ENCODE measurements at regions not wholly inside any gene's neighbourhood (a gene's known extent, or its start where the extent isn't known, plus 50 kb on each side); places are given as distances from the start of the nearest gene placed in this dataset.

GRCh38 chr12:87642245-87642644, 387.0 kb downstream of the C12orf50 start:
- CTCF ChIA-PET, result no interaction called here
- Mint-ChIP-seq H3K36me3 (ENCODE audit: insufficient read depth, unreplicated experiment) (no peaks in the 10 kb centered on the region), H3K9me3 (ENCODE audit: low read depth, unreplicated experiment) (peaks cover 7% of the 10 kb centered on the region), H3K27me3 (ENCODE audit: unreplicated experiment) (no peaks in the 10 kb centered on the region), H3K4me1 (ENCODE audit: low read depth, unreplicated experiment) (no peaks in the 10 kb centered on the region), H3K27ac (ENCODE audit: unreplicated experiment) (no peak overlapping the region), H3K4me3 (ENCODE audit: low read depth, unreplicated experiment) (no peak overlapping the region)
- intact Hi-C loops (cut with micrococcal nuclease; ENCODE audit: unreplicated experiment), result no loop called here
- no peak for DNase-seq
- no peak for TF ChIP-seq CTCF (IDR thresholded peaks at IDR 0.05; ENCODE audit: unreplicated experiment)
- no TSS peak for BruUV-seq (replicated peaks)

- no peaks in the 10 kb centered on the region for H3K36me3 Mint-ChIP-seq (ENCODE audit: insufficient read depth, unreplicated experiment)
- H3K27me3 Mint-ChIP-seq (ENCODE audit: unreplicated experiment), result no peaks in the 10 kb centered on the region
- DNase-seq, result no peak
- CTCF ChIA-PET, result no interaction called here
- no peak overlapping the region for H3K27ac Mint-ChIP-seq (ENCODE audit: unreplicated experiment)
- no TSS peak for BruUV-seq (replicated peaks)
- H3K4me3 Mint-ChIP-seq (ENCODE audit: low read depth, unreplicated experiment), result no peak overlapping the region
- intact Hi-C loops (cut with micrococcal nuclease; ENCODE audit: unreplicated experiment), result no loop called here
- peaks cover 3% of the 10 kb centered on the region for H3K9me3 Mint-ChIP-seq (ENCODE audit: low read depth, unreplicated experiment)
- no peak for TF ChIP-seq CTCF (IDR thresholded peaks at IDR 0.05; ENCODE audit: unreplicated experiment)
- no peaks in the 10 kb centered on the region for H3K4me1 Mint-ChIP-seq (ENCODE audit: low read depth, unreplicated experiment)
These were observed 411.0 kb downstream of the C12orf50 start for GRCh38 chr12:87618199-87618598.

GRCh38 chr12:87612996-87613395, 416.2 kb downstream of the C12orf50 start:
- H3K4me3 Mint-ChIP-seq (ENCODE audit: low read depth, unreplicated experiment), result no peak overlapping the region
- CTCF ChIA-PET, result no interaction called here
- H3K36me3 Mint-ChIP-seq (ENCODE audit: insufficient read depth, unreplicated experiment), result no peaks in the 10 kb centered on the region
- BruUV-seq (replicated peaks), result no TSS peak
- H3K27ac Mint-ChIP-seq (ENCODE audit: unreplicated experiment), result no peak overlapping the region
- H3K9me3 Mint-ChIP-seq (ENCODE audit: low read depth, unreplicated experiment), result no peaks in the 10 kb centered on the region
- H3K4me1 Mint-ChIP-seq (ENCODE audit: low read depth, unreplicated experiment), result no peaks in the 10 kb centered on the region
- intact Hi-C loops (cut with micrococcal nuclease; ENCODE audit: unreplicated experiment), result no loop called here
- no peaks in the 10 kb centered on the region for H3K27me3 Mint-ChIP-seq (ENCODE audit: unreplicated experiment)
- no peak for DNase-seq
- no peak for TF ChIP-seq CTCF (IDR thresholded peaks at IDR 0.05; ENCODE audit: unreplicated experiment)

- no peak for TF ChIP-seq CTCF (IDR thresholded peaks at IDR 0.05; ENCODE audit: unreplicated experiment)
- Mint-ChIP-seq H3K27ac (ENCODE audit: unreplicated experiment) (no peak overlapping the region), H3K36me3 (ENCODE audit: insufficient read depth, unreplicated experiment) (no peaks in the 10 kb centered on the region), H3K4me3 (ENCODE audit: low read depth, unreplicated experiment) (no peak overlapping the region), H3K9me3 (ENCODE audit: low read depth, unreplicated experiment) (peaks cover 3% of the 10 kb centered on the region), H3K27me3 (ENCODE audit: unreplicated experiment) (no peaks in the 10 kb centered on the region), H3K4me1 (ENCODE audit: low read depth, unreplicated experiment) (no peaks in the 10 kb centered on the region)
- no peak for DNase-seq
- CTCF ChIA-PET, result no interaction called here
- intact Hi-C loops (cut with micrococcal nuclease; ENCODE audit: unreplicated experiment), result no loop called here
- BruUV-seq (replicated peaks), result no TSS peak
These were observed 420.9 kb downstream of the C12orf50 start for GRCh38 chr12:87608321-87608720.

GRCh38 chr12:87603727-87604126, 425.5 kb downstream of the C12orf50 start:
- no peak for DNase-seq
- H3K27me3 Mint-ChIP-seq (ENCODE audit: unreplicated experiment), result no peaks in the 10 kb centered on the region
- H3K4me3 Mint-ChIP-seq (ENCODE audit: low read depth, unreplicated experiment), result no peak overlapping the region
- H3K4me1 Mint-ChIP-seq (ENCODE audit: low read depth, unreplicated experiment), result no peaks in the 10 kb centered on the region
- H3K27ac Mint-ChIP-seq (ENCODE audit: unreplicated experiment), result no peak overlapping the region
- CTCF ChIA-PET, result no interaction called here
- peaks cover 3% of the 10 kb centered on the region for H3K9me3 Mint-ChIP-seq (ENCODE audit: low read depth, unreplicated experiment)
- no peaks in the 10 kb centered on the region for H3K36me3 Mint-ChIP-seq (ENCODE audit: insufficient read depth, unreplicated experiment)
- intact Hi-C loops (cut with micrococcal nuclease; ENCODE audit: unreplicated experiment), result no loop called here
- no peak for TF ChIP-seq CTCF (IDR thresholded peaks at IDR 0.05; ENCODE audit: unreplicated experiment)
- no TSS peak for BruUV-seq (replicated peaks)
